Neural cell (in vitro differentiated cells): ENCODE measurements at regions not wholly inside any gene's neighbourhood (a gene's known extent, or its start where the extent isn't known, plus 50 kb on each side); places are given as distances from the start of the nearest gene placed in this dataset.

Source experiments
- H2AFZ ChIP-seq: fragments of 200-600, 300-800 bp; sonication (generic), shearing (Covaris generic); 2 replicates; pipeline ENCODE4 v1.6.0; 2014; ENCODE audit warnings: low read depth, mild to moderate bottlenecking, antibody characterized with exemption, low read length, moderate library complexity
- H3F3A ChIP-seq: fragments of 200-600 bp; shearing (Covaris generic); 2 replicates; pipeline ENCODE4 v1.6.1; 2016; ENCODE audit warnings: mild to moderate bottlenecking, moderate library complexity, mixed read lengths, antibody characterized with exemption, low read length; ENCODE audit not compliant: insufficient read depth, poor library complexity, severe bottlenecking
- H3K27ac ChIP-seq: fragments of 200-600, 300-800 bp; sonication (generic), shearing (Covaris generic); 2 replicates; pipeline ENCODE4 v1.5.1; 2014; ENCODE audit warnings: mild to moderate bottlenecking, low read length, moderate library complexity
- H3K27me3 ChIP-seq: fragments of 300-800, 200-600 bp; sonication (generic), shearing (Covaris generic); 2 replicates; pipeline ENCODE4 v1.6.0; 2014; ENCODE audit warnings: mild to moderate bottlenecking, low read depth, low read length, moderate library complexity; ENCODE audit not compliant: insufficient read depth
- H3K36me3 ChIP-seq: fragments of 300-800, 200-600 bp; sonication (generic), shearing (Covaris generic); 2 replicates; pipeline ENCODE4 v1.5.1; 2014; ENCODE audit warnings: mild to moderate bottlenecking, antibody characterized with exemption, low read length, moderate library complexity; ENCODE audit not compliant: insufficient read depth
- H3K4me2 ChIP-seq: fragments of 300-800, 200-600 bp; sonication (generic), shearing (Covaris generic); 2 replicates; pipeline ENCODE4 v1.6.0; 2014; ENCODE audit warnings: mild to moderate bottlenecking, low read length
- H3K4me3 ChIP-seq: fragments of 300-800, 200-600 bp; sonication (generic), shearing (Covaris generic); 2 replicates; pipeline ENCODE4 v1.5.1; 2014; ENCODE audit warnings: mild to moderate bottlenecking, low read length, moderate library complexity
- H3K79me2 ChIP-seq: fragments of 200-600 bp; shearing (Covaris generic); replicated peaks from 2 replicates; pipeline ENCODE4 v1.6.0; 2014; ENCODE audit warnings: mild to moderate bottlenecking, low read length, moderate library complexity; ENCODE audit not compliant: insufficient read depth
- H3K9ac ChIP-seq: fragments of 300-800, 200-600 bp; sonication (generic), shearing (Covaris generic); 2 replicates; pipeline ENCODE4 v1.6.1; 2016; ENCODE audit warnings: mild to moderate bottlenecking, low read length, mixed read lengths
- H3K9me2 ChIP-seq: fragments of 200-600 bp; shearing (Covaris generic); 2 replicates; pipeline ENCODE4 v1.6.1; 2016; ENCODE audit warnings: mild to moderate bottlenecking, low read length, mixed read lengths; ENCODE audit not compliant: insufficient read depth
- H3K9me3 ChIP-seq: fragments of 200-600, 300-800 bp; sonication (generic), shearing (Covaris generic); 2 replicates; pipeline ENCODE4 v1.6.1; 2016; ENCODE audit warnings: mild to moderate bottlenecking, mixed run types, low read length, moderate library complexity, mixed read lengths
- H4K20me1 ChIP-seq: fragments of 200-600 bp; shearing (Covaris generic); 2 replicates; pipeline ENCODE4 v1.6.1; 2016; ENCODE audit warnings: mild to moderate bottlenecking, mixed run types; ENCODE audit not compliant: insufficient read depth
- EP300 ChIP-seq: fragments of 450-650 bp; conservative IDR thresholded peaks from 2 replicates; pipeline ENCODE4 v1.6.1; 2014; ENCODE audit warnings: antibody characterized with exemption, mild to moderate bottlenecking, moderate library complexity; ENCODE audit not compliant: poor library complexity, severe bottlenecking
- EZH2 ChIP-seq: fragments of 200-600, 300-800 bp; shearing (Covaris generic), sonication (generic); IDR thresholded peaks from 2 replicates; pipeline ENCODE4 v1.6.1; 2014; ENCODE audit warnings: antibody characterized with exemption, low read length, borderline replicate concordance, mild to moderate bottlenecking; ENCODE audit not compliant: insufficient read depth, poor library complexity, severe bottlenecking
- MXI1 ChIP-seq: fragments of 450-650 bp; conservative IDR thresholded peaks from 2 replicates; pipeline ENCODE4 v1.6.1; 2014; ENCODE audit warnings: antibody characterized with exemption, mild to moderate bottlenecking; ENCODE audit not compliant: poor library complexity, severe bottlenecking
- POLR2AphosphoS5 ChIP-seq: IDR thresholded peaks from 2 replicates; pipeline ENCODE4 v1.6.1; 2012
- RAD21 ChIP-seq: fragments of 450-650 bp; conservative IDR thresholded peaks from 2 replicates; pipeline ENCODE4 v1.6.1; 2014; ENCODE audit warnings: antibody characterized with exemption, mild to moderate bottlenecking, moderate library complexity
- SMC3 ChIP-seq: fragments of 450-650 bp; conservative IDR thresholded peaks from 2 replicates; pipeline ENCODE4 v1.6.1; 2014; ENCODE audit warnings: antibody characterized with exemption, mild to moderate bottlenecking, moderate library complexity; ENCODE audit not compliant: poor library complexity
- TAF1 ChIP-seq: IDR thresholded peaks from 2 replicates; pipeline ENCODE4 v1.6.1; 2012; ENCODE audit warnings: low read depth
- TF ChIP-seq, protein P1 (sequence below): IDR thresholded peaks from 2 replicates; pipeline ENCODE4 v1.6.1; 2012; ENCODE audit warnings: borderline replicate concordance
- TF ChIP-seq, protein P2 (sequence below): fragments of 450-650 bp; IDR thresholded peaks from 2 replicates; pipeline ENCODE4 v1.5.1; 2014; ENCODE audit warnings: antibody characterized with exemption, mild to moderate bottlenecking, moderate library complexity; ENCODE audit not compliant: poor library complexity, severe bottlenecking

DNA sequence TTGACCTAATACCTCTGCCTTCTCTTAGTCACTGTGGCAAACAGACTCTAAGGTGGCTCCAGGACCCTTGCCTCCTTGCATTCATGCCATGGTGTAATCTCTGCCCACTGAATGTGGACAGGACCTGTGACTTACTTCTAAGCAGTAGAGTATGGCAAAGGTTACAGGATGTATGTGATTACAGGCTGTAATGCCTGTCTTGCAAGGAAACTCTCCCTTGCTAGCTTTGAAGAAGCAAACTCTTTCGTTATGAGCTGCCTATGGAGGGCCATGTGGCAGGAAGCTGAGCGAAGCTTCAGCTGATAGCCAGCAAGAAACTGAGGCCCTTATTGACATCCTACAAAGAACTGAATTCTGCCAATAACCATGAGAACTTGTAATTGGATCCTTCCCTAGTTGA is 103.3 kb upstream of the HMHB1 start:
- Histone ChIP-seq H3K9me2 (no peaks in the 10 kb centered on the region), H3K36me3 (no peaks in the 10 kb centered on the region), H3K27me3 (no peaks in the 10 kb centered on the region), H3F3A (no peaks in the 10 kb centered on the region), H3K27ac (no peak overlapping the region), H2AFZ (no peak overlapping the region), H3K9ac (no peak overlapping the region), H3K4me2 (no peak overlapping the region), H3K79me2 (no peaks in the 10 kb centered on the region), H3K4me3 (no peak overlapping the region), H4K20me1 (no peaks in the 10 kb centered on the region), H3K9me3 (no peaks in the 10 kb centered on the region)
- TF ChIP-seq SMC3 = no peak
- TF ChIP-seq EZH2 = no peak
- no peak for TF ChIP-seq RAD21
- TF ChIP-seq, protein P1, sequence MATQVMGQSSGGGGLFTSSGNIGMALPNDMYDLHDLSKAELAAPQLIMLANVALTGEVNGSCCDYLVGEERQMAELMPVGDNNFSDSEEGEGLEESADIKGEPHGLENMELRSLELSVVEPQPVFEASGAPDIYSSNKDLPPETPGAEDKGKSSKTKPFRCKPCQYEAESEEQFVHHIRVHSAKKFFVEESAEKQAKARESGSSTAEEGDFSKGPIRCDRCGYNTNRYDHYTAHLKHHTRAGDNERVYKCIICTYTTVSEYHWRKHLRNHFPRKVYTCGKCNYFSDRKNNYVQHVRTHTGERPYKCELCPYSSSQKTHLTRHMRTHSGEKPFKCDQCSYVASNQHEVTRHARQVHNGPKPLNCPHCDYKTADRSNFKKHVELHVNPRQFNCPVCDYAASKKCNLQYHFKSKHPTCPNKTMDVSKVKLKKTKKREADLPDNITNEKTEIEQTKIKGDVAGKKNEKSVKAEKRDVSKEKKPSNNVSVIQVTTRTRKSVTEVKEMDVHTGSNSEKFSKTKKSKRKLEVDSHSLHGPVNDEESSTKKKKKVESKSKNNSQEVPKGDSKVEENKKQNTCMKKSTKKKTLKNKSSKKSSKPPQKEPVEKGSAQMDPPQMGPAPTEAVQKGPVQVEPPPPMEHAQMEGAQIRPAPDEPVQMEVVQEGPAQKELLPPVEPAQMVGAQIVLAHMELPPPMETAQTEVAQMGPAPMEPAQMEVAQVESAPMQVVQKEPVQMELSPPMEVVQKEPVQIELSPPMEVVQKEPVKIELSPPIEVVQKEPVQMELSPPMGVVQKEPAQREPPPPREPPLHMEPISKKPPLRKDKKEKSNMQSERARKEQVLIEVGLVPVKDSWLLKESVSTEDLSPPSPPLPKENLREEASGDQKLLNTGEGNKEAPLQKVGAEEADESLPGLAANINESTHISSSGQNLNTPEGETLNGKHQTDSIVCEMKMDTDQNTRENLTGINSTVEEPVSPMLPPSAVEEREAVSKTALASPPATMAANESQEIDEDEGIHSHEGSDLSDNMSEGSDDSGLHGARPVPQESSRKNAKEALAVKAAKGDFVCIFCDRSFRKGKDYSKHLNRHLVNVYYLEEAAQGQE = no peak
- no peak for TF ChIP-seq TAF1
- TF ChIP-seq EP300 = no peak
- no peak for TF ChIP-seq MXI1
- TF ChIP-seq, protein P2, sequence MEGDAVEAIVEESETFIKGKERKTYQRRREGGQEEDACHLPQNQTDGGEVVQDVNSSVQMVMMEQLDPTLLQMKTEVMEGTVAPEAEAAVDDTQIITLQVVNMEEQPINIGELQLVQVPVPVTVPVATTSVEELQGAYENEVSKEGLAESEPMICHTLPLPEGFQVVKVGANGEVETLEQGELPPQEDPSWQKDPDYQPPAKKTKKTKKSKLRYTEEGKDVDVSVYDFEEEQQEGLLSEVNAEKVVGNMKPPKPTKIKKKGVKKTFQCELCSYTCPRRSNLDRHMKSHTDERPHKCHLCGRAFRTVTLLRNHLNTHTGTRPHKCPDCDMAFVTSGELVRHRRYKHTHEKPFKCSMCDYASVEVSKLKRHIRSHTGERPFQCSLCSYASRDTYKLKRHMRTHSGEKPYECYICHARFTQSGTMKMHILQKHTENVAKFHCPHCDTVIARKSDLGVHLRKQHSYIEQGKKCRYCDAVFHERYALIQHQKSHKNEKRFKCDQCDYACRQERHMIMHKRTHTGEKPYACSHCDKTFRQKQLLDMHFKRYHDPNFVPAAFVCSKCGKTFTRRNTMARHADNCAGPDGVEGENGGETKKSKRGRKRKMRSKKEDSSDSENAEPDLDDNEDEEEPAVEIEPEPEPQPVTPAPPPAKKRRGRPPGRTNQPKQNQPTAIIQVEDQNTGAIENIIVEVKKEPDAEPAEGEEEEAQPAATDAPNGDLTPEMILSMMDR = no peak
- TF ChIP-seq POLR2AphosphoS5 = no peak

DNA sequence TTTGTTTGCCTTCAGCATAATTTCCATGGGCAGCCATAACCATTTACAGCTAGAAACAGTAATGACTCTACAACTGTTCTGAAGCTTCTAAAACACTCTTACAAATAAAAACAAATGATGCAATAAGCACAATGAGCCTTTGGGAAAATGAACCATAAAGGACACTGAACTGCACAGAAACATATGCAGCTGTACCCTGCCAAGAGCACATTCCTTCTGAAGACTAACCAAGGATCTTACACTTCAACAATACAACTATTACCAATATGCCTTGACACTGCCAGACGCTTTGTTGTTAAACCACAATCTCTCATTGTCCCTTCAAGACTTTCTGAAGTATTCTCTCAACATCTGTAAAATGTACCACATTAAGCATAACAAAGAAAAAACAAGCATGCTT is 104.2 kb upstream of the HMHB1 start:
- Histone ChIP-seq H3K4me2 (no peak overlapping the region), H2AFZ (no peak overlapping the region), H3K9me2 (no peaks in the 10 kb centered on the region), H3K27me3 (no peaks in the 10 kb centered on the region), H4K20me1 (no peaks in the 10 kb centered on the region), H3K36me3 (no peaks in the 10 kb centered on the region), H3K79me2 (no peaks in the 10 kb centered on the region), H3F3A (no peaks in the 10 kb centered on the region), H3K27ac (no peak overlapping the region), H3K4me3 (no peak overlapping the region), H3K9ac (no peak overlapping the region), H3K9me3 (no peaks in the 10 kb centered on the region)
- no peak for TF ChIP-seq RAD21
- TF ChIP-seq EZH2 = no peak
- TF ChIP-seq MXI1 = no peak
- TF ChIP-seq SMC3 = no peak
- no peak for TF ChIP-seq POLR2AphosphoS5
- TF ChIP-seq, protein P2 = no peak
- no peak for TF ChIP-seq EP300
- TF ChIP-seq, protein P1 = no peak
- no peak for TF ChIP-seq TAF1
